Gastrocnemius medialis (tissue), 4 donors: ENCODE measurements at regions not wholly inside any gene's neighbourhood (a gene's known extent, or its start where the extent isn't known, plus 50 kb on each side); places are given as distances from the start of the nearest gene placed in this dataset.

Experiments used
- CTCF ChIP-seq, 5 experiments: fragments of 450-650 bp in 3 of 5; fragments of 200-600 bp in 2 of 5; sonication (generic) in 2 of 5; IDR thresholded peaks in 4 of 5; conservative IDR thresholded peaks in 1 of 5; 1 replicate in 4 of 5; 2 replicates in 1 of 5; pipeline ENCODE4 v1.5.1; 2016 to 2019; ENCODE audit warnings: antibody characterized with exemption in 5 of 5, mild to moderate bottlenecking in 3 of 5, moderate library complexity in 3 of 5
- POLR2A ChIP-seq, 2 donors: fragments of 450-650 bp; IDR thresholded peaks; one replicate each; pipeline ENCODE4 v1.6.1; 2017; ENCODE audit warnings: antibody characterized with exemption in 2 of 2, mild to moderate bottlenecking in 2 of 2, moderate library complexity in 2 of 2

- no peak for TF ChIP-seq CTCF (IDR thresholded peaks at IDR 0.05 in 4 of 5, conservative IDR thresholded peaks at IDR 0.05 in 1 of 5)
- no peak for TF ChIP-seq POLR2A (IDR thresholded peaks at IDR 0.05)
Observed at GRCh38 chr1:170414989-170415709, 116.8 kb upstream of the GORAB start.
